ENCODE measurements at regions not wholly inside any gene's neighbourhood (a gene's known extent, or its start where the extent isn't known, plus 50 kb on each side); places are given as distances from the start of the nearest gene placed in this dataset.

DNA sequence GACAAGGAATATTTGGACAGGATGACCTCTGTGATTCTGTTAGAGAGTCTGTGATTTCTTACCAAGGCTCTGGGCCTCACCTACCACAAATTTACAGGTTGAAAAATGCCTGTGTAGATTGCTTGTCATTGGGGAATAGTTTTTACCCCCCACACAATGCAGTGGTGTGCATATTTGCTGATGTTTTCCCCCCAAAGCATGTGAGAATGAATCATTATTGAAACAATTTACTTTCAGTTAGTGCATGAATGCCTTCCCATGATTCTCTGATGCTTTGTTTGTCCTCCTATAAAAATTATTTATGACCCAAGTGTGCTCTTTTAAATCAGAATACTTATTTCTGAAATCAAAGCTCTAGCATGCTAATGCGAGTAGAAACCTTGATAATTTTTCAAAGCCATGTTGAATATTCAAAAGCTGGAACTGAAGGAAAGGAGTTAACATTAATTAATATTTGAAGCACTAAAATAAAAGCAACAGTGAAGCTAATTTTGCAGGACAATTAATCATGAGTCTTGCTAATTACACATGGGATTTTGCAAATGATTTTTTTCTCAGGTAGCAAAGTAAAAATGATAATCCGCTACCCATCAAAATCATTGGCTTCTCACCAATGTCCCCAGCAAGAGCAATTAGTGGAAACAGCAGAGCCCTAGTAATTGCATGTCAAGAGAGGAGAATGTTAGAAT, 361.2 kb upstream of the HNRNPA3 start:
- TF ChIP-seq CTCF (IDR thresholded peaks at IDR 0.05; ENCODE audit: low read depth, low read length, missing input control) (no peak), REST (IDR thresholded peaks at IDR 0.05) (no peak), EGR1 (IDR thresholded peaks at IDR 0.05; ENCODE audit: low read depth in 2 of 2) (no peak), GABPA (IDR thresholded peaks at IDR 0.05 in 1 of 2, conservative IDR thresholded peaks at IDR 0.05 in 1 of 2) (no peak), SP1 (IDR thresholded peaks at IDR 0.05) (no peak)
- TF ChIP-seq, protein P1, sequence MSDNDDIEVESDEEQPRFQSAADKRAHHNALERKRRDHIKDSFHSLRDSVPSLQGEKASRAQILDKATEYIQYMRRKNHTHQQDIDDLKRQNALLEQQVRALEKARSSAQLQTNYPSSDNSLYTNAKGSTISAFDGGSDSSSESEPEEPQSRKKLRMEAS (IDR thresholded peaks at IDR 0.05): no peak
